Activated CD4-positive, alpha-beta memory T cell treated with anti-CD3 and anti-CD28 coated beads for 36 hours (primary cell): ENCODE measurements at regions not wholly inside any gene's neighbourhood (a gene's known extent, or its start where the extent isn't known, plus 50 kb on each side); places are given as distances from the start of the nearest gene placed in this dataset.

ENCODE experiments used
- CTCF ChIA-PET: fragments of 350-600 bp; sonication (Branson Sonifier 250); formaldehyde crosslinking; loops from one replicate; lab custom pipeline; 2021; ENCODE audit warnings: antibody characterized with exemption, inconsistent platforms; lab: Charles Lee
- POLR2A ChIA-PET: fragments of 350-600 bp; sonication (Branson Sonifier 250); formaldehyde crosslinking; loops from one replicate; lab custom pipeline; 2021; ENCODE audit warnings: antibody characterized with exemption; lab: Charles Lee
- DNase-seq: peaks from one replicate; pipeline ENCODE4 v3.0.0-alpha.2; 2020
- H3K27ac Mint-ChIP-seq: one replicate; pipeline ENCODE4 v1.8.0; 2021; ENCODE audit warnings: mixed read lengths
- H3K27me3 Mint-ChIP-seq: one replicate; pipeline ENCODE4 v1.8.0; 2021; ENCODE audit warnings: mixed read lengths
- H3K36me3 Mint-ChIP-seq: one replicate; pipeline ENCODE4 v1.8.0; 2021; ENCODE audit warnings: mixed read lengths
- H3K4me1 Mint-ChIP-seq: one replicate; pipeline ENCODE4 v1.8.0; 2021; ENCODE audit warnings: low read depth, mixed read lengths
- H3K4me3 Mint-ChIP-seq: one replicate; pipeline ENCODE4 v1.8.0; 2021; ENCODE audit warnings: mild to moderate bottlenecking, mixed read lengths
- H3K9me3 Mint-ChIP-seq: one replicate; pipeline ENCODE4 v1.8.0; 2021; ENCODE audit warnings: mixed read lengths
- intact Hi-C: fragments of 100-400 bp; cut with micrococcal nuclease; formaldehyde crosslinking; loops from one replicate; pipeline ENCODE4 v1.15.1; 2023

- H3K4me1 Mint-ChIP-seq: no peaks in the 10 kb centered on the region
- peaks cover 6% of the 10 kb centered on the region for H3K9me3 Mint-ChIP-seq
- ChIA-PET POLR2A (no interaction called here), CTCF (no interaction called here)
- no peak for DNase-seq
- no peaks in the 10 kb centered on the region for H3K27me3 Mint-ChIP-seq
- intact Hi-C loops: no loop called here
- no peaks in the 10 kb centered on the region for H3K36me3 Mint-ChIP-seq
- no peak overlapping the region for H3K27ac Mint-ChIP-seq
- no peak overlapping the region for H3K4me3 Mint-ChIP-seq
Observed at GRCh38 chr1:216953495-216953894, 230.3 kb upstream of the ESRRG start.

- DNase-seq: no peak
- ChIA-PET CTCF (no interaction called here), POLR2A (no interaction called here)
- Mint-ChIP-seq H3K4me1 (no peaks in the 10 kb centered on the region), H3K27me3 (no peaks in the 10 kb centered on the region), H3K36me3 (no peaks in the 10 kb centered on the region), H3K4me3 (no peak overlapping the region), H3K9me3 (peaks cover 6% of the 10 kb centered on the region), H3K27ac (no peak overlapping the region)
- intact Hi-C loops: no loop called here
Observed at GRCh38 chr1:216952864-216953263, 229.6 kb upstream of the ESRRG start.

- CTCF ChIA-PET: no interaction called here
- Mint-ChIP-seq H3K36me3 (no peaks in the 10 kb centered on the region), H3K4me3 (no peak overlapping the region), H3K27me3 (no peaks in the 10 kb centered on the region), H3K27ac (no peak overlapping the region), H3K4me1 (no peaks in the 10 kb centered on the region), H3K9me3 (peaks cover 6% of the 10 kb centered on the region)
- intact Hi-C loops: no loop called here
- DNase-seq: no peak
- POLR2A ChIA-PET: no interaction called here
Observed at GRCh38 chr1:216945538-216946080, 222.4 kb upstream of the ESRRG start.

- ChIA-PET POLR2A (no interaction called here), CTCF (no interaction called here)
- H3K27me3 Mint-ChIP-seq: no peaks in the 10 kb centered on the region
- DNase-seq: no peak
- H3K9me3 Mint-ChIP-seq: peaks cover 6% of the 10 kb centered on the region
- H3K4me1 Mint-ChIP-seq: no peaks in the 10 kb centered on the region
- H3K27ac Mint-ChIP-seq: no peak overlapping the region
- intact Hi-C loops: no loop called here
- no peak overlapping the region for H3K4me3 Mint-ChIP-seq
- no peaks in the 10 kb centered on the region for H3K36me3 Mint-ChIP-seq
Observed at GRCh38 chr1:216944864-216945510, 221.8 kb upstream of the ESRRG start.

- CTCF ChIA-PET: no interaction called here
- POLR2A ChIA-PET: no interaction called here
- Mint-ChIP-seq H3K27ac (no peak overlapping the region), H3K36me3 (no peaks in the 10 kb centered on the region), H3K4me3 (no peak overlapping the region), H3K27me3 (no peaks in the 10 kb centered on the region), H3K4me1 (no peaks in the 10 kb centered on the region), H3K9me3 (peaks cover 5% of the 10 kb centered on the region)
- no peak for DNase-seq
- intact Hi-C loops: no loop called here
Observed at GRCh38 chr1:216937491-216937890, 214.3 kb upstream of the ESRRG start.

GRCh38 chr1:216936779-216937178 lies 213.6 kb upstream of the ESRRG start:
- Mint-ChIP-seq H3K4me1 (no peaks in the 10 kb centered on the region), H3K36me3 (no peaks in the 10 kb centered on the region), H3K4me3 (no peak overlapping the region), H3K27ac (no peak overlapping the region), H3K9me3 (peaks cover 4% of the 10 kb centered on the region), H3K27me3 (no peaks in the 10 kb centered on the region)
- CTCF ChIA-PET: interaction anchor here (1.3 kb wide), 1 partner anchor 12 kb away, joined by 4 read pairs; no protein-coding TSS in a partner anchor
- DNase-seq: no peak
- intact Hi-C loops: no loop called here
- POLR2A ChIA-PET: no interaction called here

GRCh38 chr1:216935901-216936300 lies 212.7 kb upstream of the ESRRG start:
- no peak overlapping the region for H3K4me3 Mint-ChIP-seq
- POLR2A ChIA-PET: no interaction called here
- intact Hi-C loops: no loop called here
- CTCF ChIA-PET: interaction anchor here (1.3 kb wide), 1 partner anchor 13 kb away, joined by 4 read pairs; no protein-coding TSS in a partner anchor
- no peaks in the 10 kb centered on the region for H3K36me3 Mint-ChIP-seq
- no peak overlapping the region for H3K27ac Mint-ChIP-seq
- peaks cover 4% of the 10 kb centered on the region for H3K9me3 Mint-ChIP-seq
- H3K27me3 Mint-ChIP-seq: no peaks in the 10 kb centered on the region
- H3K4me1 Mint-ChIP-seq: no peaks in the 10 kb centered on the region
- no peak for DNase-seq

GRCh38 chr1:216932424-216932823 lies 209.2 kb upstream of the ESRRG start:
- H3K36me3 Mint-ChIP-seq: no peaks in the 10 kb centered on the region
- POLR2A ChIA-PET: no interaction called here
- no peaks in the 10 kb centered on the region for H3K27me3 Mint-ChIP-seq
- DNase-seq: no peak
- H3K4me1 Mint-ChIP-seq: no peaks in the 10 kb centered on the region
- intact Hi-C loops: no loop called here
- no peak overlapping the region for H3K27ac Mint-ChIP-seq
- CTCF ChIA-PET: no interaction called here
- H3K4me3 Mint-ChIP-seq: no peak overlapping the region
- H3K9me3 Mint-ChIP-seq: peaks cover 1% of the 10 kb centered on the region

GRCh38 chr1:216929870-216930582 lies 206.8 kb upstream of the ESRRG start:
- H3K4me3 Mint-ChIP-seq: no peak overlapping the region
- H3K9me3 Mint-ChIP-seq: no peaks in the 10 kb centered on the region
- no peak overlapping the region for H3K27ac Mint-ChIP-seq
- no peaks in the 10 kb centered on the region for H3K4me1 Mint-ChIP-seq
- ChIA-PET CTCF (no interaction called here), POLR2A (no interaction called here)
- H3K27me3 Mint-ChIP-seq: no peaks in the 10 kb centered on the region
- H3K36me3 Mint-ChIP-seq: no peaks in the 10 kb centered on the region
- DNase-seq: no peak
- intact Hi-C loops: no loop called here

GRCh38 chr1:216927633-216928032 lies 204.4 kb upstream of the ESRRG start:
- H3K4me1 Mint-ChIP-seq: no peaks in the 10 kb centered on the region
- no peaks in the 10 kb centered on the region for H3K9me3 Mint-ChIP-seq
- no peak overlapping the region for H3K4me3 Mint-ChIP-seq
- no peaks in the 10 kb centered on the region for H3K27me3 Mint-ChIP-seq
- no peaks in the 10 kb centered on the region for H3K36me3 Mint-ChIP-seq
- POLR2A ChIA-PET: no interaction called here
- intact Hi-C loops: no loop called here
- no peak overlapping the region for H3K27ac Mint-ChIP-seq
- CTCF ChIA-PET: no interaction called here
- DNase-seq: no peak

- Mint-ChIP-seq H3K27me3 (no peaks in the 10 kb centered on the region), H3K36me3 (no peaks in the 10 kb centered on the region), H3K4me1 (no peaks in the 10 kb centered on the region), H3K4me3 (no peak overlapping the region), H3K27ac (no peak overlapping the region), H3K9me3 (no peaks in the 10 kb centered on the region)
- CTCF ChIA-PET: no interaction called here
- no peak for DNase-seq
- intact Hi-C loops: no loop called here
- POLR2A ChIA-PET: no interaction called here
Observed at GRCh38 chr1:216926720-216927510, 203.7 kb upstream of the ESRRG start.

- no peaks in the 10 kb centered on the region for H3K36me3 Mint-ChIP-seq
Observed at GRCh38 chr1:216925962-216926625, 202.9 kb upstream of the ESRRG start.

More at GRCh38 chr1:216925962-216926625, 202.9 kb upstream of the ESRRG start:
- no peak overlapping the region for H3K27ac Mint-ChIP-seq
- H3K4me3 Mint-ChIP-seq: no peak overlapping the region
- peaks cover 2% of the 10 kb centered on the region for H3K9me3 Mint-ChIP-seq
- H3K27me3 Mint-ChIP-seq: no peaks in the 10 kb centered on the region
- CTCF ChIA-PET: no interaction called here
- intact Hi-C loops: no loop called here
- POLR2A ChIA-PET: no interaction called here
- H3K4me1 Mint-ChIP-seq: no peaks in the 10 kb centered on the region
- no peak for DNase-seq
